ENCODE measurements at regions not wholly inside any gene's neighbourhood (a gene's known extent, or its start where the extent isn't known, plus 50 kb on each side); places are given as distances from the start of the nearest gene placed in this dataset.

DNA sequence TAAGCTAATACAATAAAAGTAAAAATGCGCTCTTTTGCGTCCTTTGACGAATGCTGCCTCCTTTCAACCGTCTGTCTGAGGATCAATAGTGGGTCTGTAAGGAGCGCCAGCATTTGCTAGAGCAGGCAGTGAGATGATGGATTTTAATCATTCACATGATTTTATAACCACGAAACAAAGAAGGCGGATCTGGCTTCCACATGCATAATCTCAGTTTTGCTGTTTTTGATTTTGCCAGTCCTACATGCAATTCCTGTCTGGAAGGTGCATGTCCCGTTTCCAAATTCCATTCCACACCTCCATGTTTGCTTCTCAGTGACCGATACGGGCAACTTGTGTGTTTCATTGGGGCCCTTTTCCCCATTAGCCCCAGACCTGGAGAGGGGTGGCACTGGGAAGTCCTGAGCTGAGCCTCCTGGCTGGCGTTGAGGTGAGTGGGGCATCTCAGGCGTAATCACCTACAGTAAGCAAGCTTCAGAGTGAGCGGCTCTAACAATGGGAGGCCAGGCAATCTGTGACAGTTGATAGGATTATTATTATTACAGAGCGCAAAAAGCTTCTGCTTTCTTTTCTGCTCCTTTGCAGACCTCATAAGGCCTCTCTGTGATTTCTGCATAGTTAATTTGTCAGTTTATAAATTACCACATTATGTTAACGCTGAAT is 405.4 kb downstream of the ZSWIM6 start:
- no peak for TF ChIP-seq FOXP2 (optimal IDR thresholded peaks at IDR 0.05; ENCODE audit: borderline replicate concordance, extremely low read depth, extremely low read length, insufficient read depth)
- no peak for TF ChIP-seq SIN3A (IDR thresholded peaks at IDR 0.05; ENCODE audit: borderline replicate concordance, insufficient read depth, low read length)
- no peak for TF ChIP-seq TAF1 (IDR thresholded peaks at IDR 0.05; ENCODE audit: borderline replicate concordance, insufficient read depth, low read length)
- TF ChIP-seq, protein P1, sequence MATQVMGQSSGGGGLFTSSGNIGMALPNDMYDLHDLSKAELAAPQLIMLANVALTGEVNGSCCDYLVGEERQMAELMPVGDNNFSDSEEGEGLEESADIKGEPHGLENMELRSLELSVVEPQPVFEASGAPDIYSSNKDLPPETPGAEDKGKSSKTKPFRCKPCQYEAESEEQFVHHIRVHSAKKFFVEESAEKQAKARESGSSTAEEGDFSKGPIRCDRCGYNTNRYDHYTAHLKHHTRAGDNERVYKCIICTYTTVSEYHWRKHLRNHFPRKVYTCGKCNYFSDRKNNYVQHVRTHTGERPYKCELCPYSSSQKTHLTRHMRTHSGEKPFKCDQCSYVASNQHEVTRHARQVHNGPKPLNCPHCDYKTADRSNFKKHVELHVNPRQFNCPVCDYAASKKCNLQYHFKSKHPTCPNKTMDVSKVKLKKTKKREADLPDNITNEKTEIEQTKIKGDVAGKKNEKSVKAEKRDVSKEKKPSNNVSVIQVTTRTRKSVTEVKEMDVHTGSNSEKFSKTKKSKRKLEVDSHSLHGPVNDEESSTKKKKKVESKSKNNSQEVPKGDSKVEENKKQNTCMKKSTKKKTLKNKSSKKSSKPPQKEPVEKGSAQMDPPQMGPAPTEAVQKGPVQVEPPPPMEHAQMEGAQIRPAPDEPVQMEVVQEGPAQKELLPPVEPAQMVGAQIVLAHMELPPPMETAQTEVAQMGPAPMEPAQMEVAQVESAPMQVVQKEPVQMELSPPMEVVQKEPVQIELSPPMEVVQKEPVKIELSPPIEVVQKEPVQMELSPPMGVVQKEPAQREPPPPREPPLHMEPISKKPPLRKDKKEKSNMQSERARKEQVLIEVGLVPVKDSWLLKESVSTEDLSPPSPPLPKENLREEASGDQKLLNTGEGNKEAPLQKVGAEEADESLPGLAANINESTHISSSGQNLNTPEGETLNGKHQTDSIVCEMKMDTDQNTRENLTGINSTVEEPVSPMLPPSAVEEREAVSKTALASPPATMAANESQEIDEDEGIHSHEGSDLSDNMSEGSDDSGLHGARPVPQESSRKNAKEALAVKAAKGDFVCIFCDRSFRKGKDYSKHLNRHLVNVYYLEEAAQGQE (IDR thresholded peaks at IDR 0.05; ENCODE audit: insufficient read depth in 1 of 2, low read depth in 2 of 2, low read length in 2 of 2): no peak

DNA sequence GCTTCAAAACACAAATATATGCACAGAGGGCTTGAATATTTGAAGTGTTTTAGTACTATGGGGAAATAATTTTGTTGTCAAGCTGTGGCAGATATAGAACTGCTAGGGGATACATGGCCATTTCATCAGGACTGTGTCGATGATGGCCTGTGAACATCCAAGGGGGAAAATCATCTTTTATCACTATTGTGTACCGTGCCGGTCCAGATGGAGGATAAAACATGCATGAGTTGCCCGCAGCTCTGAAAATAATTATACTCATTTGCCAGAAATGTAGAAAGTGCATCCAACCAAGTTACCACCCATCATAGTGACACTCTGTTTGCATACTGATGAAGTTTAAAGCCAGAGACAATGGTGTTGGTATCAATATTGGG is 405.9 kb downstream of the ZSWIM6 start:
- TF ChIP-seq TAF1 (IDR thresholded peaks at IDR 0.05; ENCODE audit: borderline replicate concordance, insufficient read depth, low read length): no peak
- TF ChIP-seq FOXP2 (optimal IDR thresholded peaks at IDR 0.05; ENCODE audit: borderline replicate concordance, extremely low read depth, extremely low read length, insufficient read depth): no peak
- no peak for TF ChIP-seq SIN3A (IDR thresholded peaks at IDR 0.05; ENCODE audit: borderline replicate concordance, insufficient read depth, low read length)
- TF ChIP-seq POLR2AphosphoS5 (IDR thresholded peaks at IDR 0.05; ENCODE audit: low read depth, low read length): no peak
- TF ChIP-seq, protein P1 (IDR thresholded peaks at IDR 0.05; ENCODE audit: insufficient read depth in 1 of 2, low read depth in 2 of 2, low read length in 2 of 2): no peak

DNA sequence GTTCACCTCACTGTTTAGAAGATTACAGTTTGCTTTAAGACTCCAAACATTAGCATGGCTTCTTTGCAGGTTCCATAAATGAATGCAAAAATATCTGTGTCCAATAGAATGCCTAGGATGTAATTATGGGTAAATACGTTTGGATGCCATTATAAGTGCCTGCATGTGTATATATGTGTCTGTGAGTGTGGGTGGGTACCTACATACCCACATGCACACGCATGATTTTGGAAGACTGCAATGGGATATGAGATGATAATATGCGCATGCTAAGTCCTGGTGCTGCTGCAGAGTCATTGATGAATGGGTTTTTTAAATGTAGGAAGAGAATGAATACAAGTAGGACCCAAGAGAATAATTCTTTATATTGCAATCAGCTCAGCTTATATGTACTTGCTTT is 406.4 kb downstream of the ZSWIM6 start:
- TF ChIP-seq FOXP2 (optimal IDR thresholded peaks at IDR 0.05; ENCODE audit: borderline replicate concordance, extremely low read depth, extremely low read length, insufficient read depth) (no peak), TAF1 (IDR thresholded peaks at IDR 0.05; ENCODE audit: borderline replicate concordance, insufficient read depth, low read length) (no peak), POLR2AphosphoS5 (IDR thresholded peaks at IDR 0.05; ENCODE audit: low read depth, low read length) (no peak), SIN3A (IDR thresholded peaks at IDR 0.05; ENCODE audit: borderline replicate concordance, insufficient read depth, low read length) (no peak)
- TF ChIP-seq, protein P1 (IDR thresholded peaks at IDR 0.05; ENCODE audit: insufficient read depth in 1 of 2, low read depth in 2 of 2, low read length in 2 of 2): no peak

DNA sequence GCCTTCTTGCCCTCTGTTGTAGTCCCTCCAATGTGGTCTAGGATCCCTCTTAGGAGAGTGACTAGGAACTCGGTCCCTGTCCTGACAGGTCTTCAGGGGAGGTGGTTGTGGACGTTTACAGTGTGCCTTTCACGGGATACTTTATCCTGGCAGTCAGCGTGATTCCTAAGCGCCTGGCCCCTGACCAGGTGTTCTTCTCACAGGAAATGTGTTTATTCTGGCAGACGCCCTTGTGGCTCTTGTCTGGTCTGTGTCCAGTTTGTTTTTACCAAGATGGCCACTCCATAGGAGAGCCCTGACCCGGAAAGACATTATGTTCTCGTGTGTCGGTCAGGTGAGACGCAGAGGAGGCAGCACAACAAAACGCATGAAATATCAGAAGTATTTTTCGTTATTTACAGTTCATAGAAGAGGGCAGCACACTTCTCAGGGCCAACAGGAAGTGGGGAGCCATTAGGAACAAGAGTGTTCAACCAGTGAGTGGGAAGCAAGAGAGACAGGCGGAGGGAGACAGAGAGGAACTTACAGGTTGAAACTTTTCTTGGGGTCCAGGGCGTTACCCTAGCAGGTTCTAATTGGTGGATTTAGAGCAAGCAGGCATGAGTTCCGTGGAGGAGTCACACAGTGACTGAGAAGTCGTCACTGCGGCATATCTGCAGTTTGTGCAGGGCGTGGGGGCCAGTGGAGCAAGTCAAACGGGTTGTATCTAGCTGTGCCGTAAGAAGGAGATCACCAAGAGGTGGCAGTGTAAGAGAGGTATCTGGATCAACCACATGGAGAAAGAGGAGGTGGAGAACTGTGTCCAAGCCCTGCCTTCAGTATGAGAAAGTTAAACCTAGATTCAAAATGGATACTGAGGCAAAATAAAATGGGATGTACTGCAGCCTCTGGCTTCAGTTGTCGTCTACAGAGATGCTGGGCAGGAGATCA is 412.9 kb downstream of the ZSWIM6 start:
- TF ChIP-seq POLR2AphosphoS5 (IDR thresholded peaks at IDR 0.05; ENCODE audit: low read depth, low read length) (no peak), TAF1 (IDR thresholded peaks at IDR 0.05; ENCODE audit: borderline replicate concordance, insufficient read depth, low read length) (no peak), SIN3A (IDR thresholded peaks at IDR 0.05; ENCODE audit: borderline replicate concordance, insufficient read depth, low read length) (no peak), FOXP2 (optimal IDR thresholded peaks at IDR 0.05; ENCODE audit: borderline replicate concordance, extremely low read depth, extremely low read length, insufficient read depth) (no peak)
- TF ChIP-seq, protein P1 (IDR thresholded peaks at IDR 0.05; ENCODE audit: insufficient read depth in 1 of 2, low read depth in 2 of 2, low read length in 2 of 2): no peak

Data from PFSK-1 (cell line).